Astrocyte (in vitro differentiated cells and primary cell): ENCODE measurements at regions not wholly inside any gene's neighbourhood (a gene's known extent, or its start where the extent isn't known, plus 50 kb on each side); places are given as distances from the start of the nearest gene placed in this dataset.

Experiments used
- CTCF ChIP-seq: IDR thresholded peaks from 2 replicates; pipeline ENCODE4 v1.5.1; 2011; ENCODE audit warnings: low read depth, mild to moderate bottlenecking, inconsistent platforms, low read length, moderate library complexity; ENCODE audit not compliant: insufficient read depth
- EZH2 ChIP-seq: IDR thresholded peaks from 2 replicates; pipeline ENCODE4 v1.6.1; 2012; ENCODE audit warnings: mild to moderate bottlenecking, low read length, inconsistent platforms; ENCODE audit not compliant: insufficient read depth

GRCh38 chr5:68818870-68819269 lies 274.9 kb upstream of the SLC30A5 start:
- TF ChIP-seq CTCF (no peak), EZH2 (no peak)
